ENCODE measurements at regions not wholly inside any gene's neighbourhood (a gene's known extent, or its start where the extent isn't known, plus 50 kb on each side); places are given as distances from the start of the nearest gene placed in this dataset.

DNA sequence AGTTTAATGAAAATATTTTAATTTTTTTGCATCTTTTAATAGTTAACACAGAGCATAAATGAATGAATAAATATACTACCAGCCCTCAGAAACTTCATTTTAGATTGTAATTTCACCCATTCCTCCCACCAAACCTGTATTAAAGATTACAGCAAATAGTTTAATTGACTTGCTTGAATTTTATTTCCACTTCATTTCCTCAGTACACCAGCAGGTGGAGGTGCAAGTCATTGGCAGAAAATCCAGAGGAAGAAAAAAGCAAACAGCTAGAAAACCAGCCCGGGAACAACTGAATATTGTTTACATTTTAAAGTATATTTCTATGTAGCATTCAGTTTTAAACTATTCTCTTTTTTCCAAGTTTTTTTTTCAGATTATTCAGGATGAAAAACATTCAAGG is 177.8 kb downstream of the OLFM4 start:
- Histone ChIP-seq H3K36me3 (ENCODE audit: control insufficient read depth, insufficient read depth, low read length) (no peaks in the 10 kb centered on the region), H3K4me3 (ENCODE audit: low read depth in 2 of 2, low read length in 2 of 2) (no peak overlapping the region), H3K9me3 (ENCODE audit: control insufficient read depth, insufficient read depth, low read depth, low read length) (no peaks in the 10 kb centered on the region), H3K27ac (ENCODE audit: low read length) (no peak overlapping the region), H3K27me3 (ENCODE audit: control insufficient read depth, insufficient read depth, low read length) (no peaks in the 10 kb centered on the region), H3K4me1 (ENCODE audit: control insufficient read depth, insufficient read depth, low read length) (no peaks in the 10 kb centered on the region)
- peak; percentile 49; the same call in 1 of the 2 replicates for TF ChIP-seq CTCF (IDR thresholded peaks at IDR 0.05)
- TF ChIP-seq TCF7L2 (IDR thresholded peaks at IDR 0.05; ENCODE audit: low read depth, low read length) = no peak
- CTCF ChIA-PET = no interaction called here
- ATAC-seq (no peak), DNase-seq (ENCODE audit: low read depth, low spot score) (no peak)
- BruUV-seq (replicated peaks) = no TSS peak
- intact Hi-C loops (cut with micrococcal nuclease; ENCODE audit: unreplicated experiment) (no loop called here), in situ Hi-C loops (cut with HindIII; ENCODE audit: low pct_unique_long_range_greater_than_20kb, low sequenced_read_pairs) (no loop called here)
- POLR2A ChIA-PET = no interaction called here

DNA sequence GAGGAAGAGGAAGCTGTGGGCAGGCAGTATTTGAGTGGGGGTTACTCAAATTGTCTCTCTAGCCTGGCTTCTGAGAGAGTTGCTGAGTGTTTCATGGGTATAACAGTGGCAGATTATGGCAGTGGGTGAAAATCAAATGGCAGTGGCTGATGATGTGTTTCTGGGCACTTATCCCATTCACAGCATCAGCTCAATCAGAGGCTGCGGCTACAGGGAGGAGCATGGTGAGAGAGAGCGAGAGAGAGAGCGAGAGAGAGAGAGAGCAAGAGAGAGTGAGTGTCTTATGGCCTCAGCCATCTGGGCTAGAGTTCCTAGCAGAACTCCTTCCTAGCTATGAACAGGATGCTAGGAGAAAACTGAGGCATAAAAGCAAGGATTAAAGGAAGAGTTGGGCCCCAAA is 178.9 kb downstream of the OLFM4 start:
- intact Hi-C loops (cut with micrococcal nuclease; ENCODE audit: unreplicated experiment) = no loop called here
- Histone ChIP-seq H3K9me3 (ENCODE audit: control insufficient read depth, insufficient read depth, low read depth, low read length) (no peaks in the 10 kb centered on the region), H3K27me3 (ENCODE audit: control insufficient read depth, insufficient read depth, low read length) (no peaks in the 10 kb centered on the region), H3K36me3 (ENCODE audit: control insufficient read depth, insufficient read depth, low read length) (no peaks in the 10 kb centered on the region), H3K4me1 (ENCODE audit: control insufficient read depth, insufficient read depth, low read length) (no peaks in the 10 kb centered on the region), H3K27ac (ENCODE audit: low read length) (no peak overlapping the region), H3K4me3 (ENCODE audit: low read depth in 2 of 2, low read length in 2 of 2) (no peak overlapping the region)
- ATAC-seq (no peak), DNase-seq (ENCODE audit: low read depth, low spot score) (no peak)
- BruUV-seq (replicated peaks) = no TSS peak
- CTCF ChIA-PET = no interaction called here
- in situ Hi-C loops (cut with HindIII; ENCODE audit: low pct_unique_long_range_greater_than_20kb, low sequenced_read_pairs) = no loop called here
- POLR2A ChIA-PET = no interaction called here
- TF ChIP-seq SIN3A (IDR thresholded peaks at IDR 0.05; ENCODE audit: borderline replicate concordance, insufficient read depth, low read depth, low read length) = no peak
- TF ChIP-seq TCF7L2 (IDR thresholded peaks at IDR 0.05; ENCODE audit: low read depth, low read length) = no peak
- no peak for TF ChIP-seq REST (IDR thresholded peaks at IDR 0.05; ENCODE audit: insufficient read depth in 1 of 2, low read depth in 2 of 2, low read length in 1 of 2)
- no peak for TF ChIP-seq CTCF (IDR thresholded peaks at IDR 0.05)
- TF ChIP-seq POLR2AphosphoS5 (IDR thresholded peaks at IDR 0.05; ENCODE audit: low read depth, low read length) = no peak

DNA sequence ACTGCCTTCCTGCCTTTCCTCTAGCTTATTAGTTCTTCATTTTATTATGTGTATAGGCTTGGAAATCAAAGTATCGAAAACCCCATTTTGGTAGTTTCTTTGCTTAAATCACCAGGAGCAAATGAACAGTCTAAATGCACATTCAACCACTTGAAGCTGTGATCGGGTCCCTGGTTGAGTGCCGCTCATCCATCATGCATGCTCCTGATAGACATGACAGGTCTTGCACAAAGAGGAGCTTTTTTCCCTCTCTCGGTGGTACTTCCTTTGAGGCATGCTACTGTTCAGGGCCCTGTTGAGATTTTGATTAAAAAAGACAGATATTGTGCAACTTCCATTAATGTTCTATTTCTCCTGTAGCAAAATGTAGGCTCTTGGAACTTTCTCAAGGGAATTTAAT is 185.8 kb downstream of the OLFM4 start:
- intact Hi-C loops (cut with micrococcal nuclease; ENCODE audit: unreplicated experiment) (no loop called here), in situ Hi-C loops (cut with HindIII; ENCODE audit: low pct_unique_long_range_greater_than_20kb, low sequenced_read_pairs) (no loop called here)
- Histone ChIP-seq H3K27me3 (ENCODE audit: control insufficient read depth, insufficient read depth, low read length) (no peaks in the 10 kb centered on the region), H3K9me3 (ENCODE audit: control insufficient read depth, insufficient read depth, low read depth, low read length) (no peaks in the 10 kb centered on the region), H3K4me3 (ENCODE audit: low read depth in 2 of 2, low read length in 2 of 2) (no peak overlapping the region), H3K4me1 (ENCODE audit: control insufficient read depth, insufficient read depth, low read length) (no peaks in the 10 kb centered on the region), H3K36me3 (ENCODE audit: control insufficient read depth, insufficient read depth, low read length) (no peaks in the 10 kb centered on the region), H3K27ac (ENCODE audit: low read length) (no peak overlapping the region)
- TF ChIP-seq REST (IDR thresholded peaks at IDR 0.05; ENCODE audit: insufficient read depth in 1 of 2, low read depth in 2 of 2, low read length in 1 of 2) (no peak), SIN3A (IDR thresholded peaks at IDR 0.05; ENCODE audit: borderline replicate concordance, insufficient read depth, low read depth, low read length) (no peak), POLR2AphosphoS5 (IDR thresholded peaks at IDR 0.05; ENCODE audit: low read depth, low read length) (no peak), CTCF (IDR thresholded peaks at IDR 0.05) (no peak), TCF7L2 (IDR thresholded peaks at IDR 0.05; ENCODE audit: low read depth, low read length) (no peak)
- POLR2A ChIA-PET = no interaction called here
- DNase-seq (ENCODE audit: low read depth, low spot score) (no peak), ATAC-seq (no peak)
- CTCF ChIA-PET = no interaction called here
- BruUV-seq (replicated peaks) = no TSS peak

Measured in Panc1 (cell line).